ENCODE measurements at regions not wholly inside any gene's neighbourhood (a gene's known extent, or its start where the extent isn't known, plus 50 kb on each side); places are given as distances from the start of the nearest gene placed in this dataset.

DNA sequence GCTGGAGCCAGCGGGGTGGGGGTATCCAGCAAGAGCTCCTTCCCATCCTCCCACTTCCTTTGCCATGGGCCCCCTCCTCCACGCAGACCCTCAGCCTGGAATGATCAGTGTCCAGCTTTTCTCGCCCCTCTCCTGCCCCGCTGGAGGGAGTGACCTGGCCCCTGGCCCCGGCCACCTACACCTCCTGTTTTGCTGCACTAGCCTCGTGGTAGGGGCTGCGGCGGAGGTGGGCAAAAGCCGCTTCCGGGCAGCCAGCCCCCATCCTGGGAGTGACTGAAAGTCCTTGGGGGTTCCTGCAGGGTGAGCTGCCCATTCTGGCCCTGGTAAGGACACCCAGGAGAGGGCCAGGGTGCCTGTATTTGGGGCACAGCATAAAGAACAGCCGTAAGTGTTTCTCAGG, 295.7 kb downstream of the SEC14L1 start:
- no peak overlapping the region for H3K4me3 ChIP-seq (ENCODE audit: low read depth, low read length)
- DNase-seq (ENCODE audit: low read depth): no peak
- TF ChIP-seq, protein P1, sequence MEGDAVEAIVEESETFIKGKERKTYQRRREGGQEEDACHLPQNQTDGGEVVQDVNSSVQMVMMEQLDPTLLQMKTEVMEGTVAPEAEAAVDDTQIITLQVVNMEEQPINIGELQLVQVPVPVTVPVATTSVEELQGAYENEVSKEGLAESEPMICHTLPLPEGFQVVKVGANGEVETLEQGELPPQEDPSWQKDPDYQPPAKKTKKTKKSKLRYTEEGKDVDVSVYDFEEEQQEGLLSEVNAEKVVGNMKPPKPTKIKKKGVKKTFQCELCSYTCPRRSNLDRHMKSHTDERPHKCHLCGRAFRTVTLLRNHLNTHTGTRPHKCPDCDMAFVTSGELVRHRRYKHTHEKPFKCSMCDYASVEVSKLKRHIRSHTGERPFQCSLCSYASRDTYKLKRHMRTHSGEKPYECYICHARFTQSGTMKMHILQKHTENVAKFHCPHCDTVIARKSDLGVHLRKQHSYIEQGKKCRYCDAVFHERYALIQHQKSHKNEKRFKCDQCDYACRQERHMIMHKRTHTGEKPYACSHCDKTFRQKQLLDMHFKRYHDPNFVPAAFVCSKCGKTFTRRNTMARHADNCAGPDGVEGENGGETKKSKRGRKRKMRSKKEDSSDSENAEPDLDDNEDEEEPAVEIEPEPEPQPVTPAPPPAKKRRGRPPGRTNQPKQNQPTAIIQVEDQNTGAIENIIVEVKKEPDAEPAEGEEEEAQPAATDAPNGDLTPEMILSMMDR (IDR thresholded peaks at IDR 0.05; ENCODE audit: insufficient read depth, low read length, poor library complexity, severe bottlenecking): no peak
- no peaks in the 10 kb centered on the region for H3K27me3 ChIP-seq (ENCODE audit: control insufficient read depth, insufficient read depth, low read length)
- no peaks in the 10 kb centered on the region for H3K36me3 ChIP-seq (ENCODE audit: control insufficient read depth, insufficient read depth, low read length)

DNA sequence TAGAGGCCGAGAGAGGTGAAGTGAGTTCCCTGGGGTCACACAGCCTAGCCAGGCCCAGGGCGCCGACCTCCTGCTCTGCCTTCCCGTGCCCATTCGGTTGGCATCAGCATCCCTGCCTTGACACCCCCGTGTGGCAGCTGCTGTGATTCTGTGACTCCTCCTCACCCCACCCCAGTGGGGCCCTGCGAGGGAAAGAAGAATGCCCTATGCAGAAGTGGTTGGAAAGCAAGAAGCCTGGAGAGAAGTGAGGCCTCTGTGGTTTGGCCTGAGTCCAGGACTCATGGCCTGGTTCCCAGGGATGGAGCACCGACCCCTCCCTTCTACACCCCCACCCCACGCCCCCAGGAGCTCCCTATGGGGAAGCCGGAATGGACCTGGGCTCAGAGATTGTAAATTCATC, 296.2 kb downstream of the SEC14L1 start:
- Histone ChIP-seq H3K4me3 (ENCODE audit: low read depth, low read length) (no peak overlapping the region), H3K36me3 (ENCODE audit: control insufficient read depth, insufficient read depth, low read length) (no peaks in the 10 kb centered on the region), H3K27me3 (ENCODE audit: control insufficient read depth, insufficient read depth, low read length) (no peaks in the 10 kb centered on the region)
- no peak for DNase-seq (ENCODE audit: low read depth)
- TF ChIP-seq, protein P1 (IDR thresholded peaks at IDR 0.05; ENCODE audit: insufficient read depth, low read length, poor library complexity, severe bottlenecking): no peak

DNA sequence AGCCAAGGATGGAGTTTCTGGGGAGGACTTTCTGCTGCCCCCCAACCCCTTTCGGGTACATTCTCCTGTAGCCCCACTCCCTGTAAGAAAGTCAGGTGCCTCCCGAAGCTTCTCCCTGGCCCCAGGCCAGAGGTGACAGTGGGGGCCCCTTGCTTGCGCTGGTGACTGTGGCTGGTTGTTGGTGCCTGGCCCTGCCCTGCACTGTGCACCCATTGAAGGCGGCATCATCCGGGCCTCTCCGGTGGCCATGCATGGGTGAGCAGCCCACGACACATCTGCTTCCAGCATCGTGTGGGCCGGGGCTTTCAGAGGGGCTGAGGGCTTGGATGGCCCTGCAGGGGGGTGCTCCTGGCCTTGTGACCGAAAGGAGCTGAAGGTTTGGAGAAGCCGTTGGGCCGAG, 297.0 kb downstream of the SEC14L1 start:
- TF ChIP-seq, protein P1 (IDR thresholded peaks at IDR 0.05; ENCODE audit: insufficient read depth, low read length, poor library complexity, severe bottlenecking): no peak
- DNase-seq (ENCODE audit: low read depth): no peak
- H3K4me3 ChIP-seq (ENCODE audit: low read depth, low read length): no peak overlapping the region
- no peaks in the 10 kb centered on the region for H3K36me3 ChIP-seq (ENCODE audit: control insufficient read depth, insufficient read depth, low read length)
- H3K27me3 ChIP-seq (ENCODE audit: control insufficient read depth, insufficient read depth, low read length): no peaks in the 10 kb centered on the region

DNA sequence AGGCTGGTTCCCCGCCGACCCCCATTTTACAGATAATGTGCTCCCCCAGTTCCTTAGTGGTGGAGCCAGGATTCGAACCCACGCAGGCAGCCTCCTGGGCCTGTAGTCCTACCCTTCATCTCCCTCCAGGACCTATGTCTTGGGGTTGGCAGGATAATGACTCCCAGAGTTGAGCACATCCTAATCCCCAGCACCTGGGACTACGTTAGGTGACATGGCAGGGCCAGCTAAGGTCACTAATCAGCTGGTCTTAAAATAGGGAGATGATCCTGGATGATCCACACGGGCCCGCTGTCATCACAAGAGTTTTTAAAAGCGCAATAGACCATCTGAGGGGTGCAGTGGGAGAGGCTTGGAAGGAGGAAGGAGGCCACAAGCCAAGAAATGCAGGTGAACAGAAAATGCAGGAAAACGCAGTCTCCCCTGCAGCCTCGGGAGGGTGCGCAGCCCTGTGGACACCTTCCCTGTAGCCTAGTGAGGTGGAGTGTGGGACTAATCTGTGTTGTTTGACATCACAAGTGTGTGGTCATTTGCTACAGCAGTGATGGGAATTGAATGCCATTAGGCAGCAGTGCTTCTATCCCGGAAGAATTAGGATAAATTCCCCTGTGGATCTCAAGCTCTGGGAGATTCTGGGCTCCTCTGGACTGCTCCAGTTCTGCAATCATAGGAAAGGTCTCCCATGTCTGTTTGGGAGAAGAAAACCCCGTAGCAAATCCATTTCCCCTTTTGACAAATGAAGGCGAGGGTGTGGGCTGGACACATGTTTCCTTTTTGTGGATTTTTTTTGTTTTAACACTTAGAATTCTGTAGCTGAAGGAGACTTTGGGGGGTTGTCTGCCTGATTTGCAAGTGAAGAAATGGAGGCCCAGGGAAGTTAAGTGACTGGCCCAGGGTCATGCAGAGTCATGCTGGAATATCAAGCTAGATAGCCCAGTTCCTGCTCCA, 297.7 kb downstream of the SEC14L1 start:
- TF ChIP-seq, protein P1 (IDR thresholded peaks at IDR 0.05; ENCODE audit: insufficient read depth, low read length, poor library complexity, severe bottlenecking): no peak
- DNase-seq (ENCODE audit: low read depth): no peak
- H3K36me3 ChIP-seq (ENCODE audit: control insufficient read depth, insufficient read depth, low read length): no peaks in the 10 kb centered on the region
- H3K27me3 ChIP-seq (ENCODE audit: control insufficient read depth, insufficient read depth, low read length): no peaks in the 10 kb centered on the region
- H3K4me3 ChIP-seq (ENCODE audit: low read depth, low read length): no peak overlapping the region

DNA sequence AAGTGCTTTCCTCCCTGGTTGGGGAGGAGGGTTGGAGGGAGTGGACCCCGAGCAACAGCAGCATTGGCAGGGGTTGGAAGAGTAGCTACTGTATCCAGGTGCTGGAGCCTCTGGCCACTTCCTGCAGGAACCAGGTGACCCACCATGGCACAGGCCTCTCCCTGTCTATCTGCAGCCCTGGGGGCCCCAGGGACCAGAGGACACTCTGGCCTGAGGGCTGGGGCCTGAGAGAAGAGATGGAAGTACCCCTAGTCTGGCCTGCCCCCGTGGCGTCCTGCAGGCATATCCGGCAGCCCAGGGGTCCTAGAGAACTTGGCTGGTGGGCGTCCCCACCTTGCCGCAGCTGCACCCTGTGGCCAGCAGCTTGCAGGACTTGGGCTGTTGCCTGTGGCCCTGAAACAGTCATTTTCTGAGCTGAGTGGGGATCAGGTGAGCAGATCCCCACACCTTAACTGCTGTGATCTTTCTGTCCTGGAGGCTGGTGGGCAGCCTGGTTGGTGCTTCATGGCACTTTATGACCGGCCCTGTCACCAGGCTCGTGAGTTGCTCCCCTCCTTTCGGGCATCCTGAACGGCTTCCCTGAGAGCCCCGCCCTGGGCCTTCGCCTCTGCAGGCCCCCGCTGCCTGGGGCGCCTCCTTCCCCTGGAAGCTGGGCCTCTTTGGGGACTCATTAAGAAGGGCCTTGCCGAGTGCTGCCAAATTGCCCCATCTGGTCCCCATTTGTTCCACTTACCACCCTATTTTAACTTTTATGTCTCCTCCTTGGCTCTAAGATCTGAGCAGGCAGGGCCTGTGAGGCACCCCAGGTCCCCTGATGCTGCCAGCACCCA, 298.6 kb downstream of the SEC14L1 start:
- TF ChIP-seq, protein P1 (IDR thresholded peaks at IDR 0.05; ENCODE audit: insufficient read depth, low read length, poor library complexity, severe bottlenecking): no peak
- Histone ChIP-seq H3K4me3 (ENCODE audit: low read depth, low read length) (no peak overlapping the region), H3K36me3 (ENCODE audit: control insufficient read depth, insufficient read depth, low read length) (no peaks in the 10 kb centered on the region), H3K27me3 (ENCODE audit: control insufficient read depth, insufficient read depth, low read length) (no peaks in the 10 kb centered on the region)
- no peak for DNase-seq (ENCODE audit: low read depth)
